Breast epithelium (tissue), 3 donors: ENCODE measurements at regions not wholly inside any gene's neighbourhood (a gene's known extent, or its start where the extent isn't known, plus 50 kb on each side); places are given as distances from the start of the nearest gene placed in this dataset.

Experiments
- POLR2A ChIP-seq: fragments of 450-650 bp; IDR thresholded peaks from one replicate; pipeline ENCODE4 v1.6.1; 2016; ENCODE audit warnings: antibody characterized with exemption, mild to moderate bottlenecking, moderate library complexity
- POLR2AphosphoS5 ChIP-seq, 3 donors: sonication (generic); formaldehyde crosslinking; IDR thresholded peaks; one replicate each; pipeline ENCODE4 v1.6.1; 2017; ENCODE audit warnings: antibody characterized with exemption in 3 of 3
- TF ChIP-seq, protein P1 (sequence below), 3 donors: fragments of 450-650 bp; IDR thresholded peaks; one replicate each; pipeline ENCODE4 v1.5.1; 2016 to 2017; ENCODE audit warnings: antibody characterized with exemption in 3 of 3, mild to moderate bottlenecking in 3 of 3, moderate library complexity in 3 of 3

DNA sequence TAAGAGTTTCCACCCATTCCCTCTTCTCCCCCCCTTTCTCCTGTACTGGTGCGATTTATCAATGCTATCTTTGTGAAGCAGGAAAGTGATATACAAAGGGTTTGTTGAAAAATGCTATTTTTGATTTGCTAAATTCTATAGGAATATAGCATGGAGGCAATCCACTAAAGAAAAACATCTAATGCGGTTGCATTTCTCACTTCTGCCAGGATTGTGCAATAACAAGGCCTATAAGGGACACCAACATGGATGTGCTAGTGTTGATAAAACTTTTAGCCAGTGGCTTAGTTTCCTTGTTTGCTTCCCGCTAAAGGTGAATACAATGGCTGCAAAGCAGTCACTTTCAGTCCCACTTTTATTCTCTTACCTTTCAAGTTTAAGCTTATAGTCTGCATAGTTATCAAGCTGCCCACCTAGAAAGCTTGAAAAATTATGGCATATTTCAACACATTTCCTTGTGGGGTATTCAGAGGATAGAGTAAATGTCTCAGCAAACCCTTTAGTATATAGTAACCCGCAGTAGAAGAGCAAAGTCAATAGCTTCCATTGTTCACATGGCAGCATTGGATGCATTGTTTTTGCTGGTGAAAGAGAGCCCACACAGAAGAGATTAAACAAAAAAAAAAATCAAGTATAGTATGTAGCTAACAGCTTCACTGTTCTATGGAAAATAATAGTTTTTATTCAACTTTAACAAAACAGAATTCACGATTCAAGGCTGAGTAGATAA is 674.6 kb upstream of the SEMA6A start:
- TF ChIP-seq, protein P1, sequence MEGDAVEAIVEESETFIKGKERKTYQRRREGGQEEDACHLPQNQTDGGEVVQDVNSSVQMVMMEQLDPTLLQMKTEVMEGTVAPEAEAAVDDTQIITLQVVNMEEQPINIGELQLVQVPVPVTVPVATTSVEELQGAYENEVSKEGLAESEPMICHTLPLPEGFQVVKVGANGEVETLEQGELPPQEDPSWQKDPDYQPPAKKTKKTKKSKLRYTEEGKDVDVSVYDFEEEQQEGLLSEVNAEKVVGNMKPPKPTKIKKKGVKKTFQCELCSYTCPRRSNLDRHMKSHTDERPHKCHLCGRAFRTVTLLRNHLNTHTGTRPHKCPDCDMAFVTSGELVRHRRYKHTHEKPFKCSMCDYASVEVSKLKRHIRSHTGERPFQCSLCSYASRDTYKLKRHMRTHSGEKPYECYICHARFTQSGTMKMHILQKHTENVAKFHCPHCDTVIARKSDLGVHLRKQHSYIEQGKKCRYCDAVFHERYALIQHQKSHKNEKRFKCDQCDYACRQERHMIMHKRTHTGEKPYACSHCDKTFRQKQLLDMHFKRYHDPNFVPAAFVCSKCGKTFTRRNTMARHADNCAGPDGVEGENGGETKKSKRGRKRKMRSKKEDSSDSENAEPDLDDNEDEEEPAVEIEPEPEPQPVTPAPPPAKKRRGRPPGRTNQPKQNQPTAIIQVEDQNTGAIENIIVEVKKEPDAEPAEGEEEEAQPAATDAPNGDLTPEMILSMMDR (IDR thresholded peaks at IDR 0.05), result no peak
- no peak for TF ChIP-seq POLR2A
- no peak for TF ChIP-seq POLR2AphosphoS5 (IDR thresholded peaks at IDR 0.05)
